GM12878 (cell line): ENCODE measurements at regions not wholly inside any gene's neighbourhood (a gene's known extent, or its start where the extent isn't known, plus 50 kb on each side); places are given as distances from the start of the nearest gene placed in this dataset.
"Not testable (repeated sequence)": the region's sequence is repeated elsewhere in the genome, so short reads cannot be mapped to it uniquely, and the experiment has no call there.

Experiments used
- ATAC-seq: fragments of 200-7000 bp; cut with Tn5 transposase; 3 replicates; pipeline ENCODE4 v1.9.1; 2020; ENCODE audit warnings: mild to moderate bottlenecking, moderate library complexity
- BruUV-seq: library from RNA; stranded (reverse); fragments of 400-500 nt; replicated peaks from 2 replicates; lab custom pipeline; 2021; lab: Mats Ljungman, UMichigan
- CTCF ChIA-PET: fragments of 300-600 bp; sonication (Branson Sonifier 250); formaldehyde crosslinking; extraction: SDS; loops from one replicate; lab custom pipeline; 2021; ENCODE audit warnings: inconsistent platforms; lab: Yijun Ruan, JAX
- POLR2A ChIA-PET: fragments of 350-600 bp; formaldehyde crosslinking; extraction: SDS; loops from one replicate; lab custom pipeline; 2021; ENCODE audit warnings: inconsistent platforms; lab: Charles Lee
- RAD21 ChIA-PET: fragments of 300-600 bp; sonication (Branson Sonifier 250); formaldehyde crosslinking; loops from one replicate; lab custom pipeline; 2023; ENCODE audit warnings: antibody characterized with exemption; ENCODE audit not compliant: unreplicated experiment; lab: Charles Lee
- SMC1A ChIA-PET: fragments of 300-600 bp; sonication (Branson Sonifier 250); formaldehyde crosslinking; loops from one replicate; lab custom pipeline; 2023; ENCODE audit not compliant: unreplicated experiment, uncharacterized antibody; lab: Charles Lee
- DNase-seq: peaks from one replicate; pipeline ENCODE4 v3.0.0-alpha.2; 2011; ENCODE audit warnings: low read depth, low spot score
- FAIRE-seq: peaks from 3 replicates; lab custom pipeline; 2011; peaks lifted over from hg19 to GRCh38; lab: Jason Lieb, UNC
- H2AFZ ChIP-seq: 2 replicates; pipeline ENCODE4 v1.6.0; 2011; ENCODE audit warnings: low read depth, low read length, control low read depth; ENCODE audit not compliant: control insufficient read depth
- H3K27ac ChIP-seq: 2 replicates; pipeline ENCODE4 v1.5.1; 2011; ENCODE audit warnings: control low read depth; ENCODE audit not compliant: control insufficient read depth, insufficient read depth
- H3K27me3 ChIP-seq, 2 experiments: replicated peaks in 1 of 2; 2 replicates each; pipeline versions ENCODE4 v1.6.0 to v1.6.1; 2011; ENCODE audit warnings: low read length in 1 of 2; ENCODE audit not compliant: control insufficient read depth in 2 of 2, insufficient read depth in 2 of 2
- H3K36me3 ChIP-seq, 2 experiments: 2 replicates each; pipeline ENCODE4 v1.5.1; 2011; ENCODE audit warnings: low read length in 1 of 2; ENCODE audit not compliant: control insufficient read depth in 2 of 2, insufficient read depth in 2 of 2
- H3K4me1 ChIP-seq: 2 replicates; pipeline ENCODE4 v1.6.1; 2011; ENCODE audit warnings: mild to moderate bottlenecking, low read length, moderate library complexity, mixed read lengths; ENCODE audit not compliant: control insufficient read depth, insufficient read depth
- H3K4me2 ChIP-seq: 2 replicates; pipeline ENCODE4 v1.6.0; 2011; ENCODE audit warnings: control low read depth; ENCODE audit not compliant: control insufficient read depth, insufficient read depth
- H3K4me3 ChIP-seq: fragments of 200-600 bp; sonication (generic); 2 replicates; pipeline ENCODE4 v1.5.1; 2016
- H3K79me2 ChIP-seq: 2 replicates; pipeline ENCODE4 v1.6.0; 2011; ENCODE audit warnings: low read length; ENCODE audit not compliant: control insufficient read depth, insufficient read depth
- H3K9ac ChIP-seq: 2 replicates; pipeline ENCODE4 v1.8.0; 2011; ENCODE audit warnings: low read length, control low read depth, mixed read lengths; ENCODE audit not compliant: control insufficient read depth, insufficient read depth
- H3K9me3 ChIP-seq: replicated peaks from 3 replicates; pipeline ENCODE4 v1.5.1; 2011; ENCODE audit warnings: mild to moderate bottlenecking, low read length; ENCODE audit not compliant: control insufficient read depth, insufficient read depth
- H4K20me1 ChIP-seq: 2 replicates; pipeline ENCODE4 v1.6.0; 2011; ENCODE audit not compliant: control insufficient read depth, insufficient read depth
- BCL11A ChIP-seq: IDR thresholded peaks from 2 replicates; pipeline ENCODE4 v1.6.1; 2011; ENCODE audit warnings: low read depth, low read length
- BMI1 ChIP-seq: fragments of 450-650 bp; IDR thresholded peaks from 2 replicates; pipeline ENCODE4 v1.6.1; 2016; ENCODE audit warnings: mild to moderate bottlenecking, moderate library complexity, borderline replicate concordance
- CEBPZ ChIP-seq: fragments of 150-350 bp; IDR thresholded peaks from 2 replicates; pipeline ENCODE4 v1.6.1; 2016; ENCODE audit warnings: low read depth, low read length
- CHD1 ChIP-seq: IDR thresholded peaks from 2 replicates; pipeline ENCODE4 v1.6.1; 2012; ENCODE audit warnings: low read depth, low read length, improper control_type of control experiment
- CHD4 ChIP-seq: fragments of 200-600 bp; sonication (generic); IDR thresholded peaks from 2 replicates; pipeline ENCODE4 v1.6.1; 2016; ENCODE audit warnings: mild to moderate bottlenecking
- EP300 ChIP-seq, 2 experiments: fragments of 150-350 bp in 1 of 2; IDR thresholded peaks; 2 replicates each; pipeline ENCODE4 v1.6.1; 2011 to 2012; ENCODE audit warnings: low read depth in 2 of 2, low read length in 2 of 2, borderline replicate concordance in 1 of 2, improper control_type of control experiment in 1 of 2, inconsistent platforms in 1 of 2; ENCODE audit not compliant: control insufficient read depth in 1 of 2
- IKZF1 ChIP-seq: fragments of 450-650 bp; conservative IDR thresholded peaks from 2 replicates; pipeline ENCODE4 v1.6.1; 2017; ENCODE audit warnings: antibody characterized with exemption, mild to moderate bottlenecking
- IKZF2 ChIP-seq, 2 experiments: fragments of 450-650 bp; IDR thresholded peaks; 2 replicates each; pipeline ENCODE4 v1.6.1; 2017; ENCODE audit warnings: mild to moderate bottlenecking in 2 of 2, moderate library complexity in 2 of 2
- MTA3 ChIP-seq: IDR thresholded peaks from 2 replicates; pipeline ENCODE4 v1.6.1; 2012; ENCODE audit warnings: low read length, inconsistent platforms, borderline replicate concordance
- NR2C2 ChIP-seq: IDR thresholded peaks from 2 replicates; pipeline ENCODE4 v1.6.1; 2011; ENCODE audit warnings: borderline replicate concordance, low read depth; ENCODE audit not compliant: control insufficient read depth, insufficient read length
- NRF1 ChIP-seq: conservative IDR thresholded peaks from 2 replicates; pipeline ENCODE4 v1.6.1; 2011; ENCODE audit warnings: mild to moderate bottlenecking, low read depth, low read length, improper control_type of control experiment
- POU2F2 ChIP-seq: IDR thresholded peaks from 3 replicates; pipeline ENCODE4 v1.6.1; 2011; ENCODE audit warnings: low read depth, mild to moderate bottlenecking, low read length, borderline replicate concordance
- RELA ChIP-seq: fragments of 450-650 bp; IDR thresholded peaks from 2 replicates; pipeline ENCODE4 v1.8.0; 2014; ENCODE audit warnings: borderline replicate concordance; ENCODE audit not compliant: partially characterized antibody
- WGBS: methylation state at CpG from one replicate; pipeline ENCODE4 v1.1.6; 2016; ENCODE audit warnings: low lambda C conversion rate; ENCODE audit not compliant: insufficient replicate concordance, insufficient coverage; ENCODE audit errors: missing lambda C conversion rate; 5-methylcytosine and 5-hydroxymethylcytosine counted together
- in situ Hi-C: fragments of 300-500 bp; cut with MboI; formaldehyde crosslinking; loops from 9 replicates; pipeline ENCODE4 v1.14.3; 2018; ENCODE audit warnings: mixed read lengths
- intact Hi-C: fragments of 100-400 bp; cut with micrococcal nuclease; formaldehyde crosslinking; loops from one replicate; pipeline ENCODE4 v1.14.2; 2022; ENCODE audit not compliant: unreplicated experiment
- TF ChIP-seq, protein P1 (sequence below): fragments of 450-650 bp; IDR thresholded peaks from 2 replicates; pipeline ENCODE4 v1.6.1; 2017; ENCODE audit warnings: mild to moderate bottlenecking

- H4K20me1 ChIP-seq = no peaks in the 10 kb centered on the region
- no peak for TF ChIP-seq CHD4
- TF ChIP-seq RELA = no peak
- TF ChIP-seq EP300 (IDR thresholded peaks at IDR 0.05; ENCODE audit: borderline replicate concordance in 1 of 2, control insufficient read depth in 1 of 2, low read depth in 2 of 2, low read length in 2 of 2) = no peak
- TF ChIP-seq IKZF1 = no peak
- no peak for TF ChIP-seq NR2C2
- TF ChIP-seq MTA3 = no peak
- TF ChIP-seq BCL11A = no peak
- TF ChIP-seq, protein P1, sequence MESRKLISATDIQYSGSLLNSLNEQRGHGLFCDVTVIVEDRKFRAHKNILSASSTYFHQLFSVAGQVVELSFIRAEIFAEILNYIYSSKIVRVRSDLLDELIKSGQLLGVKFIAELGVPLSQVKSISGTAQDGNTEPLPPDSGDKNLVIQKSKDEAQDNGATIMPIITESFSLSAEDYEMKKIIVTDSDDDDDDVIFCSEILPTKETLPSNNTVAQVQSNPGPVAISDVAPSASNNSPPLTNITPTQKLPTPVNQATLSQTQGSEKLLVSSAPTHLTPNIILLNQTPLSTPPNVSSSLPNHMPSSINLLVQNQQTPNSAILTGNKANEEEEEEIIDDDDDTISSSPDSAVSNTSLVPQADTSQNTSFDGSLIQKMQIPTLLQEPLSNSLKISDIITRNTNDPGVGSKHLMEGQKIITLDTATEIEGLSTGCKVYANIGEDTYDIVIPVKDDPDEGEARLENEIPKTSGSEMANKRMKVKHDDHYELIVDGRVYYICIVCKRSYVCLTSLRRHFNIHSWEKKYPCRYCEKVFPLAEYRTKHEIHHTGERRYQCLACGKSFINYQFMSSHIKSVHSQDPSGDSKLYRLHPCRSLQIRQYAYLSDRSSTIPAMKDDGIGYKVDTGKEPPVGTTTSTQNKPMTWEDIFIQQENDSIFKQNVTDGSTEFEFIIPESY = no peak
- no peak for TF ChIP-seq IKZF2 (IDR thresholded peaks at IDR 0.05)
- TF ChIP-seq CEBPZ = no peak
- no peak for TF ChIP-seq CHD1
- TF ChIP-seq BMI1 = no peak
- no peak for TF ChIP-seq NRF1
- no peak for TF ChIP-seq POU2F2
- TF ChIP-seq, all 136 proteins: peak for 0
- in situ Hi-C loops = no loop called here
- ChIA-PET SMC1A (no interaction called here), POLR2A (no interaction called here), RAD21 (no interaction called here), CTCF (no interaction called here)
- no peak for FAIRE-seq
- no peak overlapping the region for H2AFZ ChIP-seq
- H3K79me2 ChIP-seq = no peaks in the 10 kb centered on the region
- no TSS peak for BruUV-seq
- no peaks in the 10 kb centered on the region for H3K36me3 ChIP-seq
- H3K4me2 ChIP-seq = no peak overlapping the region
- 9% methylated on average over 6 of the region's 6 CpGs for WGBS
- H3K4me1 ChIP-seq = no peaks in the 10 kb centered on the region
- H3K27ac ChIP-seq = no peak overlapping the region
- intact Hi-C loops = no loop called here
- H3K4me3 ChIP-seq = no peak overlapping the region
- no peak overlapping the region for H3K9ac ChIP-seq
- ATAC-seq = no peak
- no peaks in the 10 kb centered on the region for H3K9me3 ChIP-seq
- DNase-seq = no peak
- H3K27me3 ChIP-seq = no peaks in the 10 kb centered on the region
Measured at GRCh38 chr7:52340067-52340466, 695.4 kb upstream of the POM121L12 start.

GRCh38 chr7:52328328-52328727 lies 707.1 kb upstream of the POM121L12 start:
- ATAC-seq, H2AFZ ChIP-seq, POLR2A ChIA-PET, H3K27me3 ChIP-seq, H3K27ac ChIP-seq, H3K4me3 ChIP-seq, BruUV-seq, SMC1A ChIA-PET, H3K9ac ChIP-seq, H4K20me1 ChIP-seq, H3K4me2 ChIP-seq, CTCF ChIA-PET, DNase-seq, in situ Hi-C loops, H3K79me2 ChIP-seq, H3K4me1 ChIP-seq, RAD21 ChIA-PET, H3K36me3 ChIP-seq, FAIRE-seq, H3K9me3 ChIP-seq, intact Hi-C loops: not testable (repeated sequence)
- 9% methylated on average over 7 of the region's 7 CpGs for WGBS
